ENCODE measurements at regions not wholly inside any gene's neighbourhood (a gene's known extent, or its start where the extent isn't known, plus 50 kb on each side); places are given as distances from the start of the nearest gene placed in this dataset.
A peak's percentile ranks its signal among the peaks of the same experiment; 100 is the strongest.
"Not testable (repeated sequence)": the region's sequence is repeated elsewhere in the genome, so short reads cannot be mapped to it uniquely, and the experiment has no call there.

- H3K4me3 Mint-ChIP-seq (ENCODE audit: unreplicated experiment) = no peak overlapping the region
- peak; percentile 68 for TF ChIP-seq CTCF (IDR thresholded peaks at IDR 0.05; ENCODE audit: partially characterized antibody, unreplicated experiment)
- no peaks in the 10 kb centered on the region for H3K36me3 Mint-ChIP-seq (ENCODE audit: unreplicated experiment)
- no peaks in the 10 kb centered on the region for H3K4me1 Mint-ChIP-seq (ENCODE audit: low read depth, unreplicated experiment)
- no peak overlapping the region for H3K27ac Mint-ChIP-seq (ENCODE audit: unreplicated experiment)
- DNase-seq = peak; percentile 45
- H3K27me3 Mint-ChIP-seq (ENCODE audit: unreplicated experiment) = no peaks in the 10 kb centered on the region
- H3K9me3 Mint-ChIP-seq (ENCODE audit: unreplicated experiment) = peaks cover 2% of the 10 kb centered on the region
Measured at GRCh38 chrX:130539721-130540321, 138.0 kb downstream of the RBMX2 start.

- Mint-ChIP-seq H3K36me3 (ENCODE audit: unreplicated experiment) (no peaks in the 10 kb centered on the region), H3K27me3 (ENCODE audit: unreplicated experiment) (no peaks in the 10 kb centered on the region), H3K4me3 (ENCODE audit: unreplicated experiment) (no peak overlapping the region), H3K4me1 (ENCODE audit: low read depth, unreplicated experiment) (no peaks in the 10 kb centered on the region), H3K9me3 (ENCODE audit: unreplicated experiment) (no peaks in the 10 kb centered on the region), H3K27ac (ENCODE audit: unreplicated experiment) (no peak overlapping the region)
- TF ChIP-seq CTCF (IDR thresholded peaks at IDR 0.05; ENCODE audit: partially characterized antibody, unreplicated experiment) = no peak
- no peak for DNase-seq
Measured at GRCh38 chrX:130543603-130544325, 142.0 kb downstream of the RBMX2 start.

- no peak for TF ChIP-seq CTCF (IDR thresholded peaks at IDR 0.05; ENCODE audit: partially characterized antibody, unreplicated experiment)
- Mint-ChIP-seq H3K4me1 (ENCODE audit: low read depth, unreplicated experiment) (no peaks in the 10 kb centered on the region), H3K36me3 (ENCODE audit: unreplicated experiment) (no peaks in the 10 kb centered on the region), H3K27me3 (ENCODE audit: unreplicated experiment) (no peaks in the 10 kb centered on the region), H3K4me3 (ENCODE audit: unreplicated experiment) (no peak overlapping the region), H3K27ac (ENCODE audit: unreplicated experiment) (no peak overlapping the region), H3K9me3 (ENCODE audit: unreplicated experiment) (no peaks in the 10 kb centered on the region)
- DNase-seq = no peak
Measured at GRCh38 chrX:130545796-130546195, 144.0 kb downstream of the RBMX2 start.

- H3K27me3 Mint-ChIP-seq (ENCODE audit: unreplicated experiment); H3K27ac Mint-ChIP-seq (ENCODE audit: unreplicated experiment); H3K4me3 Mint-ChIP-seq (ENCODE audit: unreplicated experiment); DNase-seq; H3K9me3 Mint-ChIP-seq (ENCODE audit: unreplicated experiment); H3K36me3 Mint-ChIP-seq (ENCODE audit: unreplicated experiment); H3K4me1 Mint-ChIP-seq (ENCODE audit: low read depth, unreplicated experiment): not testable (repeated sequence)
Measured at GRCh38 chrX:130549382-130549781, 147.6 kb downstream of the RBMX2 start.

GRCh38 chrX:130550351-130550750 is 148.6 kb downstream of the RBMX2 start:
- TF ChIP-seq CTCF (IDR thresholded peaks at IDR 0.05; ENCODE audit: partially characterized antibody, unreplicated experiment) = no peak
- no peaks in the 10 kb centered on the region for H3K36me3 Mint-ChIP-seq (ENCODE audit: unreplicated experiment)
- H3K27me3 Mint-ChIP-seq (ENCODE audit: unreplicated experiment) = no peaks in the 10 kb centered on the region
- peaks cover 2% of the 10 kb centered on the region for H3K4me1 Mint-ChIP-seq (ENCODE audit: low read depth, unreplicated experiment)
- DNase-seq = no peak
- no peak overlapping the region for H3K4me3 Mint-ChIP-seq (ENCODE audit: unreplicated experiment)
- H3K27ac Mint-ChIP-seq (ENCODE audit: unreplicated experiment) = no peak overlapping the region
- no peaks in the 10 kb centered on the region for H3K9me3 Mint-ChIP-seq (ENCODE audit: unreplicated experiment)
